Vagina (tissue), 2 donors: ENCODE measurements at regions not wholly inside any gene's neighbourhood (a gene's known extent, or its start where the extent isn't known, plus 50 kb on each side); places are given as distances from the start of the nearest gene placed in this dataset.

Experiments
- CTCF ChIP-seq, 3 experiments: fragments of 450-650 bp in 2 of 3; fragments of 200-600 bp in 1 of 3; sonication (generic) in 1 of 3; IDR thresholded peaks; one replicate each; pipeline ENCODE4 v1.5.1; 2017 to 2019; ENCODE audit warnings: antibody characterized with exemption in 3 of 3, mild to moderate bottlenecking in 2 of 3, moderate library complexity in 2 of 3
- POLR2A ChIP-seq, 2 donors: fragments of 450-650 bp; IDR thresholded peaks; one replicate each; pipeline ENCODE4 v1.6.1; 2017; ENCODE audit warnings: antibody characterized with exemption in 2 of 2, mild to moderate bottlenecking in 2 of 2, moderate library complexity in 2 of 2
- POLR2AphosphoS5 ChIP-seq, 2 donors: sonication (generic); formaldehyde crosslinking; IDR thresholded peaks; one replicate each; pipeline ENCODE4 v1.9.0; 2017; ENCODE audit warnings: antibody characterized with exemption in 2 of 2, mild to moderate bottlenecking in 2 of 2, low read depth in 1 of 2; ENCODE audit not compliant: insufficient read depth in 1 of 2

GRCh38 chr9:126215486-126215885 is 111.1 kb upstream of the MVB12B start:
- TF ChIP-seq CTCF (IDR thresholded peaks at IDR 0.05) (no peak), POLR2A (IDR thresholded peaks at IDR 0.05) (no peak), POLR2AphosphoS5 (IDR thresholded peaks at IDR 0.05; ENCODE audit: insufficient read depth in 1 of 2, low read depth in 1 of 2) (no peak)
